ENCODE measurements at regions not wholly inside any gene's neighbourhood (a gene's known extent, or its start where the extent isn't known, plus 50 kb on each side); places are given as distances from the start of the nearest gene placed in this dataset.
"Not testable (repeated sequence)": the region's sequence is repeated elsewhere in the genome, so short reads cannot be mapped to it uniquely, and the experiment has no call there.

GRCh38 chr5:167936022-167936421 is 355.4 kb upstream of the WWC1 start:
- intact Hi-C loops (cut with micrococcal nuclease): no loop called here
- H3K4me3 ChIP-seq (ENCODE audit: low read length in 2 of 2): no peak overlapping the region
- ChIA-PET POLR2A (ENCODE audit: partially characterized antibody) (no interaction called here), CTCF (ENCODE audit: partially characterized antibody) (no interaction called here)
- Mint-ChIP-seq H3K27me3 (no peaks in the 10 kb centered on the region), H3K4me1 (peaks cover 0 to 3% (median 0%) of the 10 kb centered on the region in 4 donors), H3K36me3 (no peaks in the 10 kb centered on the region), H3K27ac (no peak overlapping the region), H3K4me3 (no peak overlapping the region), H3K9me3 (peaks cover 0 to 4% (median 0%) of the 10 kb centered on the region in 8 donors)
- H3K9me3 ChIP-seq (ENCODE audit: control insufficient read depth in 1 of 2, low read length in 2 of 2): no peaks in the 10 kb centered on the region
- no peaks in the 10 kb centered on the region for H3K27me3 ChIP-seq (ENCODE audit: insufficient read depth, low read length)
- no peak for DNase-seq
- no peaks in the 10 kb centered on the region for H3K4me1 ChIP-seq (ENCODE audit: insufficient read depth, low read length)
- H3K36me3 ChIP-seq (ENCODE audit: insufficient read depth, low read length): no peaks in the 10 kb centered on the region
- H3K27ac ChIP-seq (ENCODE audit: low read depth, low read length): no peak overlapping the region

- CTCF ChIA-PET (ENCODE audit: partially characterized antibody): no interaction called here
- Mint-ChIP-seq H3K27me3 (no peaks in the 10 kb centered on the region), H3K4me3 (peak overlapping the region in 1 of 8 donors; percentile 42), H3K36me3 (no peaks in the 10 kb centered on the region), H3K4me1 (peaks cover 0 to 3% (median 0%) of the 10 kb centered on the region in 4 donors), H3K9me3 (peaks cover 0 to 4% (median 0%) of the 10 kb centered on the region in 8 donors), H3K27ac (no peak overlapping the region)
- no peaks in the 10 kb centered on the region for H3K27me3 ChIP-seq (ENCODE audit: insufficient read depth, low read length)
- DNase-seq: no peak
- intact Hi-C loops (cut with micrococcal nuclease): no loop called here
- H3K36me3 ChIP-seq (ENCODE audit: insufficient read depth, low read length): no peaks in the 10 kb centered on the region
- no peaks in the 10 kb centered on the region for H3K9me3 ChIP-seq (ENCODE audit: control insufficient read depth in 1 of 2, low read length in 2 of 2)
- POLR2A ChIA-PET (ENCODE audit: partially characterized antibody): no interaction called here
- no peak overlapping the region for H3K4me3 ChIP-seq (ENCODE audit: low read length in 2 of 2)
- no peaks in the 10 kb centered on the region for H3K4me1 ChIP-seq (ENCODE audit: insufficient read depth, low read length)
- H3K27ac ChIP-seq (ENCODE audit: low read depth, low read length): no peak overlapping the region
Measured at GRCh38 chr5:167936944-167937634, 354.4 kb upstream of the WWC1 start.

GRCh38 chr5:167937635-167937998 is 353.8 kb upstream of the WWC1 start:
- H3K36me3 ChIP-seq (ENCODE audit: insufficient read depth, low read length): no peaks in the 10 kb centered on the region
- no peak overlapping the region for H3K27ac Mint-ChIP-seq
- no peaks in the 10 kb centered on the region for H3K9me3 ChIP-seq (ENCODE audit: control insufficient read depth in 1 of 2, low read length in 2 of 2)
- H3K4me1 ChIP-seq (ENCODE audit: insufficient read depth, low read length): no peaks in the 10 kb centered on the region
- ChIA-PET CTCF (ENCODE audit: partially characterized antibody) (no interaction called here), POLR2A (ENCODE audit: partially characterized antibody) (no interaction called here)
- H3K4me3 Mint-ChIP-seq: no peak overlapping the region
- H3K27me3 ChIP-seq (ENCODE audit: insufficient read depth, low read length): no peaks in the 10 kb centered on the region
- no peak for DNase-seq
- no peaks in the 10 kb centered on the region for H3K36me3 Mint-ChIP-seq
- peaks cover 0 to 4% (median 0%) of the 10 kb centered on the region in 8 donors for H3K9me3 Mint-ChIP-seq
- H3K27ac ChIP-seq (ENCODE audit: low read depth, low read length): no peak overlapping the region
- no peaks in the 10 kb centered on the region for H3K27me3 Mint-ChIP-seq
- intact Hi-C loops (cut with micrococcal nuclease): no loop called here
- H3K4me1 Mint-ChIP-seq: peaks cover 0 to 3% (median 0%) of the 10 kb centered on the region in 4 donors
- H3K4me3 ChIP-seq (ENCODE audit: low read length in 2 of 2): no peak overlapping the region

- intact Hi-C loops (cut with micrococcal nuclease): no loop called here
- ChIA-PET POLR2A (ENCODE audit: partially characterized antibody) (no interaction called here), CTCF (ENCODE audit: partially characterized antibody) (no interaction called here)
- no peak overlapping the region for H3K4me3 ChIP-seq (ENCODE audit: low read length in 2 of 2)
- Mint-ChIP-seq H3K9me3 (peaks cover 0 to 6% (median 0%) of the 10 kb centered on the region in 8 donors), H3K36me3 (no peaks in the 10 kb centered on the region), H3K4me1 (peaks cover 0 to 3% (median 0%) of the 10 kb centered on the region in 4 donors), H3K27me3 (no peaks in the 10 kb centered on the region), H3K4me3 (no peak overlapping the region), H3K27ac (no peak overlapping the region)
- no peak for DNase-seq
- no peaks in the 10 kb centered on the region for H3K4me1 ChIP-seq (ENCODE audit: insufficient read depth, low read length)
- no peaks in the 10 kb centered on the region for H3K36me3 ChIP-seq (ENCODE audit: insufficient read depth, low read length)
- H3K27ac ChIP-seq (ENCODE audit: low read depth, low read length): no peak overlapping the region
- H3K9me3 ChIP-seq (ENCODE audit: control insufficient read depth in 1 of 2, low read length in 2 of 2): no peaks in the 10 kb centered on the region
- H3K27me3 ChIP-seq (ENCODE audit: insufficient read depth, low read length): no peaks in the 10 kb centered on the region
Measured at GRCh38 chr5:167939686-167940085, 351.8 kb upstream of the WWC1 start.

GRCh38 chr5:167940911-167941310 is 350.5 kb upstream of the WWC1 start:
- no peaks in the 10 kb centered on the region for H3K36me3 Mint-ChIP-seq
- H3K4me1 Mint-ChIP-seq: peaks cover 0 to 3% (median 0%) of the 10 kb centered on the region in 4 donors
- H3K4me3 ChIP-seq (ENCODE audit: low read length in 2 of 2): no peak overlapping the region
- H3K4me3 Mint-ChIP-seq: no peak overlapping the region
- H3K27ac Mint-ChIP-seq: no peak overlapping the region
- intact Hi-C loops (cut with micrococcal nuclease): no loop called here
- DNase-seq: no peak
- no peaks in the 10 kb centered on the region for H3K36me3 ChIP-seq (ENCODE audit: insufficient read depth, low read length)
- H3K9me3 ChIP-seq (ENCODE audit: control insufficient read depth in 1 of 2, low read length in 2 of 2): no peaks in the 10 kb centered on the region
- no peaks in the 10 kb centered on the region for H3K27me3 ChIP-seq (ENCODE audit: insufficient read depth, low read length)
- POLR2A ChIA-PET (ENCODE audit: partially characterized antibody): no interaction called here
- CTCF ChIA-PET (ENCODE audit: partially characterized antibody): no interaction called here
- peaks cover 0 to 2% of the 10 kb centered on the region in 2 donors for H3K27me3 Mint-ChIP-seq
- no peaks in the 10 kb centered on the region for H3K4me1 ChIP-seq (ENCODE audit: insufficient read depth, low read length)
- H3K9me3 Mint-ChIP-seq: peaks cover 0 to 6% (median 0%) of the 10 kb centered on the region in 8 donors
- no peak overlapping the region for H3K27ac ChIP-seq (ENCODE audit: low read depth, low read length)

- H3K9me3 ChIP-seq (ENCODE audit: control insufficient read depth in 1 of 2, low read length in 2 of 2); intact Hi-C loops (cut with micrococcal nuclease); H3K27me3 ChIP-seq (ENCODE audit: insufficient read depth, low read length); H3K4me1 ChIP-seq (ENCODE audit: insufficient read depth, low read length); CTCF ChIA-PET (ENCODE audit: partially characterized antibody); H3K4me1 Mint-ChIP-seq; H3K27me3 Mint-ChIP-seq; H3K9me3 Mint-ChIP-seq; H3K27ac Mint-ChIP-seq; DNase-seq; POLR2A ChIA-PET (ENCODE audit: partially characterized antibody); H3K4me3 ChIP-seq (ENCODE audit: low read length in 2 of 2); H3K36me3 Mint-ChIP-seq; H3K36me3 ChIP-seq (ENCODE audit: insufficient read depth, low read length); H3K4me3 Mint-ChIP-seq; H3K27ac ChIP-seq (ENCODE audit: low read depth, low read length): not testable (repeated sequence)
Measured at GRCh38 chr5:167941556-167941955, 349.9 kb upstream of the WWC1 start.

- ChIA-PET CTCF (ENCODE audit: partially characterized antibody) (no interaction called here), POLR2A (ENCODE audit: partially characterized antibody) (no interaction called here)
- H3K27ac ChIP-seq (ENCODE audit: low read depth, low read length): no peak overlapping the region
- Mint-ChIP-seq H3K4me1 (no peaks in the 10 kb centered on the region), H3K9me3 (peaks cover 0 to 3% (median 0%) of the 10 kb centered on the region in 8 donors), H3K27me3 (peaks cover 0 to 2% of the 10 kb centered on the region in 2 donors), H3K27ac (no peak overlapping the region), H3K36me3 (no peaks in the 10 kb centered on the region), H3K4me3 (no peak overlapping the region)
- no peaks in the 10 kb centered on the region for H3K27me3 ChIP-seq (ENCODE audit: insufficient read depth, low read length)
- H3K4me3 ChIP-seq (ENCODE audit: low read length in 2 of 2): no peak overlapping the region
- intact Hi-C loops (cut with micrococcal nuclease): no loop called here
- H3K9me3 ChIP-seq (ENCODE audit: control insufficient read depth in 1 of 2, low read length in 2 of 2): no peaks in the 10 kb centered on the region
- H3K4me1 ChIP-seq (ENCODE audit: insufficient read depth, low read length): no peaks in the 10 kb centered on the region
- DNase-seq: no peak
- H3K36me3 ChIP-seq (ENCODE audit: insufficient read depth, low read length): no peaks in the 10 kb centered on the region
Measured at GRCh38 chr5:167943343-167943742, 348.1 kb upstream of the WWC1 start.

Measured in CD4-positive, alpha-beta memory T cell (primary cell).